GM10248 (cell line): ENCODE measurements at regions not wholly inside any gene's neighbourhood (a gene's known extent, or its start where the extent isn't known, plus 50 kb on each side); places are given as distances from the start of the nearest gene placed in this dataset.

ENCODE experiments used
- CTCF ChIA-PET: fragments of 300-600 bp; sonication (Branson Sonifier 250); formaldehyde crosslinking; extraction: SDS; loops from one replicate; lab custom pipeline; 2021; ENCODE audit warnings: antibody characterized with exemption; lab: Yijun Ruan, JAX
- POLR2A ChIA-PET: fragments of 350-650 bp; sonication (Branson Sonifier 250); formaldehyde crosslinking; extraction: SDS; loops from one replicate; lab custom pipeline; 2020; ENCODE audit warnings: antibody characterized with exemption; lab: Yijun Ruan, JAX
- DNase-seq: peaks from one replicate; pipeline ENCODE4 v3.0.0; 2012; ENCODE audit errors: extremely low spot score
- CTCF ChIP-seq: IDR thresholded peaks from 2 replicates; pipeline ENCODE4 v1.5.1; 2012; ENCODE audit warnings: mild to moderate bottlenecking, low read depth; ENCODE audit errors: extremely low read depth, missing control alignments, control extremely low read depth

GRCh38 chr15:62745621-62746225, 296.8 kb upstream of the TPM1 start:
- no peak for TF ChIP-seq CTCF
- ChIA-PET POLR2A (no interaction called here), CTCF (interaction anchor here (0.7 to 1.8 kb wide), 3 partner anchors 8 to 196 kb away, joined by 3 to 4 read pairs (median 4); no protein-coding TSS in a partner anchor)
- DNase-seq = no peak

GRCh38 chr15:62748196-62748595, 294.4 kb upstream of the TPM1 start:
- ChIA-PET POLR2A (no interaction called here), CTCF (interaction anchor here (1.5 kb wide), 1 partner anchor 15 kb away, joined by 3 read pairs; no protein-coding TSS in a partner anchor)
- DNase-seq = no peak
- no peak for TF ChIP-seq CTCF

GRCh38 chr15:62749036-62749815, 293.3 kb upstream of the TPM1 start:
- TF ChIP-seq CTCF = no peak
- ChIA-PET POLR2A (no interaction called here), CTCF (no interaction called here)
- no peak for DNase-seq

GRCh38 chr15:62750471-62750870, 292.1 kb upstream of the TPM1 start:
- DNase-seq = no peak
- CTCF ChIA-PET = no interaction called here
- TF ChIP-seq CTCF = no peak
- POLR2A ChIA-PET = no interaction called here

- CTCF ChIA-PET = interaction anchor here (1.2 to 1.6 kb wide), 2 partner anchors 11 to 14 kb away, joined by 4 to 6 read pairs; no protein-coding TSS in a partner anchor
- POLR2A ChIA-PET = no interaction called here
- DNase-seq = no peak
- TF ChIP-seq CTCF = no peak
Observed at GRCh38 chr15:62752657-62753517, 289.7 kb upstream of the TPM1 start.
